ENCODE measurements at regions not wholly inside any gene's neighbourhood (a gene's known extent, or its start where the extent isn't known, plus 50 kb on each side); places are given as distances from the start of the nearest gene placed in this dataset.

DNA sequence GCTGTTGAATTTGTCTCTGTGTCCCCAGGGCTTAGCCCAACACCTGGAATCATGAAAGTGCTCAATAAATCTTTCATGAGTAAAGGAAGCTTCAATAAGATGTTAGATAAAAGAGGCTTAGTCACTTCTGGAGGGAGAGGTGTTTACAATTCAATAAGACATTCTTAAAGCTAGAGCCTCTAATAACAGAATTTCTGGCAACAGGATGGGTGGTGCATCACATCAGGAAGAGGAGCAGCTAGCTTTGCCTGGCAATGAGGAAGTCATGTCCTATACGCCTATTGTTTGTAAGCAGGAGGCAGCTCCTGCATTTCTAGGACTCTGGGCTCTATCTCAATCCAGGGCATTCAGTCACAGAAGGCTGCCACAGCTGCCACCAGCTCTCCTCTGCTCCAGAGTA, 638.5 kb downstream of the EPM2A start:
- TF ChIP-seq, protein P1, sequence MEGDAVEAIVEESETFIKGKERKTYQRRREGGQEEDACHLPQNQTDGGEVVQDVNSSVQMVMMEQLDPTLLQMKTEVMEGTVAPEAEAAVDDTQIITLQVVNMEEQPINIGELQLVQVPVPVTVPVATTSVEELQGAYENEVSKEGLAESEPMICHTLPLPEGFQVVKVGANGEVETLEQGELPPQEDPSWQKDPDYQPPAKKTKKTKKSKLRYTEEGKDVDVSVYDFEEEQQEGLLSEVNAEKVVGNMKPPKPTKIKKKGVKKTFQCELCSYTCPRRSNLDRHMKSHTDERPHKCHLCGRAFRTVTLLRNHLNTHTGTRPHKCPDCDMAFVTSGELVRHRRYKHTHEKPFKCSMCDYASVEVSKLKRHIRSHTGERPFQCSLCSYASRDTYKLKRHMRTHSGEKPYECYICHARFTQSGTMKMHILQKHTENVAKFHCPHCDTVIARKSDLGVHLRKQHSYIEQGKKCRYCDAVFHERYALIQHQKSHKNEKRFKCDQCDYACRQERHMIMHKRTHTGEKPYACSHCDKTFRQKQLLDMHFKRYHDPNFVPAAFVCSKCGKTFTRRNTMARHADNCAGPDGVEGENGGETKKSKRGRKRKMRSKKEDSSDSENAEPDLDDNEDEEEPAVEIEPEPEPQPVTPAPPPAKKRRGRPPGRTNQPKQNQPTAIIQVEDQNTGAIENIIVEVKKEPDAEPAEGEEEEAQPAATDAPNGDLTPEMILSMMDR (IDR thresholded peaks at IDR 0.05) = no peak
- no peak for TF ChIP-seq POLR2A (IDR thresholded peaks at IDR 0.05)

Data from Peyer's patch (tissue), 4 donors.